IgD-negative memory B cell (primary cell): ENCODE measurements at regions not wholly inside any gene's neighbourhood (a gene's known extent, or its start where the extent isn't known, plus 50 kb on each side); places are given as distances from the start of the nearest gene placed in this dataset.
"Not testable (repeated sequence)": the region's sequence is repeated elsewhere in the genome, so short reads cannot be mapped to it uniquely, and the experiment has no call there.

ENCODE experiments used
- H3K27ac Mint-ChIP-seq, 3 donors: one replicate each; pipeline ENCODE4 v1.8.0; 2020 to 2022; ENCODE audit warnings: mild to moderate bottlenecking in 3 of 3, mixed read lengths in 3 of 3, moderate library complexity in 1 of 3
- H3K27me3 Mint-ChIP-seq: one replicate; pipeline ENCODE4 v1.8.0; 2021; ENCODE audit warnings: mixed read lengths
- H3K36me3 Mint-ChIP-seq: one replicate; pipeline ENCODE4 v1.8.0; 2020; ENCODE audit warnings: mild to moderate bottlenecking, mixed read lengths
- H3K4me1 Mint-ChIP-seq, 3 donors: one replicate each; pipeline ENCODE4 v1.8.0; 2020 to 2022; ENCODE audit warnings: mixed read lengths in 3 of 3, mild to moderate bottlenecking in 1 of 3
- H3K4me3 Mint-ChIP-seq, 4 donors: one replicate each; pipeline ENCODE4 v1.8.0; 2020 to 2022; ENCODE audit warnings: mild to moderate bottlenecking in 4 of 4, mixed read lengths in 4 of 4, moderate library complexity in 3 of 4
- H3K9me3 Mint-ChIP-seq, 3 donors: one replicate each; pipeline ENCODE4 v1.8.0; 2020 to 2021; ENCODE audit warnings: mixed read lengths in 3 of 3, mild to moderate bottlenecking in 1 of 3

- Mint-ChIP-seq H3K27me3 (no peaks in the 10 kb centered on the region), H3K27ac (no peak overlapping the region), H3K36me3 (no peaks in the 10 kb centered on the region), H3K4me1 (no peaks in the 10 kb centered on the region), H3K4me3 (no peak overlapping the region), H3K9me3 (peaks cover 0 to 4% (median 3%) of the 10 kb centered on the region in 3 donors)
These were observed 141.2 kb upstream of the RGPD4 start for GRCh38 chr2:107685421-107685986.

- Mint-ChIP-seq H3K36me3 (no peaks in the 10 kb centered on the region), H3K27me3 (no peaks in the 10 kb centered on the region), H3K27ac (no peak overlapping the region), H3K4me3 (no peak overlapping the region), H3K9me3 (peaks cover 0 to 6% (median 4%) of the 10 kb centered on the region in 3 donors), H3K4me1 (no peaks in the 10 kb centered on the region)
These were observed 139.6 kb upstream of the RGPD4 start for GRCh38 chr2:107687073-107687472.

- Mint-ChIP-seq H3K9me3 (peaks cover 0 to 5% (median 0%) of the 10 kb centered on the region in 3 donors), H3K27me3 (no peaks in the 10 kb centered on the region), H3K4me3 (no peak overlapping the region), H3K36me3 (no peaks in the 10 kb centered on the region), H3K4me1 (no peaks in the 10 kb centered on the region), H3K27ac (no peak overlapping the region)
These were observed 138.6 kb upstream of the RGPD4 start for GRCh38 chr2:107688135-107688534.

- peaks cover 0 to 7% (median 0%) of the 10 kb centered on the region in 3 donors for H3K9me3 Mint-ChIP-seq
- no peak overlapping the region for H3K27ac Mint-ChIP-seq
- no peaks in the 10 kb centered on the region for H3K36me3 Mint-ChIP-seq
- H3K27me3 Mint-ChIP-seq: peaks cover 3% of the 10 kb centered on the region
- H3K4me1 Mint-ChIP-seq: no peaks in the 10 kb centered on the region
- H3K4me3 Mint-ChIP-seq: no peak overlapping the region
These were observed 133.1 kb upstream of the RGPD4 start for GRCh38 chr2:107693604-107694003.

GRCh38 chr2:107694667-107695066 lies 132.0 kb upstream of the RGPD4 start:
- Mint-ChIP-seq H3K27ac (no peak overlapping the region), H3K27me3 (peaks cover 3% of the 10 kb centered on the region), H3K4me3 (no peak overlapping the region), H3K36me3 (no peaks in the 10 kb centered on the region), H3K9me3 (peaks cover 0 to 6% (median 0%) of the 10 kb centered on the region in 3 donors), H3K4me1 (no peaks in the 10 kb centered on the region)

GRCh38 chr2:107697385-107697784 lies 129.3 kb upstream of the RGPD4 start:
- H3K27me3 Mint-ChIP-seq: peaks cover 3% of the 10 kb centered on the region
- no peak overlapping the region for H3K4me3 Mint-ChIP-seq
- no peaks in the 10 kb centered on the region for H3K36me3 Mint-ChIP-seq
- H3K9me3 Mint-ChIP-seq: peaks cover 0 to 4% (median 3%) of the 10 kb centered on the region in 3 donors
- H3K27ac Mint-ChIP-seq: no peak overlapping the region
- H3K4me1 Mint-ChIP-seq: no peaks in the 10 kb centered on the region

GRCh38 chr2:107698861-107699260 lies 127.8 kb upstream of the RGPD4 start:
- H3K27me3 Mint-ChIP-seq: peaks cover 3% of the 10 kb centered on the region
- no peaks in the 10 kb centered on the region for H3K4me1 Mint-ChIP-seq
- no peak overlapping the region for H3K27ac Mint-ChIP-seq
- H3K9me3 Mint-ChIP-seq: peaks cover 0 to 4% (median 3%) of the 10 kb centered on the region in 3 donors
- no peak overlapping the region for H3K4me3 Mint-ChIP-seq
- no peaks in the 10 kb centered on the region for H3K36me3 Mint-ChIP-seq

GRCh38 chr2:107700073-107700472 lies 126.6 kb upstream of the RGPD4 start:
- Mint-ChIP-seq H3K36me3 (no peaks in the 10 kb centered on the region), H3K27me3 (peaks cover 1% of the 10 kb centered on the region), H3K27ac (no peak overlapping the region), H3K9me3 (peaks cover 0 to 4% (median 2%) of the 10 kb centered on the region in 3 donors), H3K4me1 (no peaks in the 10 kb centered on the region), H3K4me3 (no peak overlapping the region)

- peaks cover 0 to 4% (median 1%) of the 10 kb centered on the region in 3 donors for H3K9me3 Mint-ChIP-seq
- H3K4me3 Mint-ChIP-seq: no peak overlapping the region
- no peak overlapping the region for H3K27ac Mint-ChIP-seq
- no peaks in the 10 kb centered on the region for H3K27me3 Mint-ChIP-seq
- H3K36me3 Mint-ChIP-seq: no peaks in the 10 kb centered on the region
- peaks cover 0 to 6% (median 0%) of the 10 kb centered on the region in 3 donors for H3K4me1 Mint-ChIP-seq
These were observed 114.8 kb upstream of the RGPD4 start for GRCh38 chr2:107711941-107712340.

GRCh38 chr2:107712857-107713256 lies 113.8 kb upstream of the RGPD4 start:
- peaks cover 0 to 6% (median 0%) of the 10 kb centered on the region in 3 donors for H3K4me1 Mint-ChIP-seq
- no peaks in the 10 kb centered on the region for H3K27me3 Mint-ChIP-seq
- H3K4me3 Mint-ChIP-seq: peak overlapping the region in 3 of 4 donors; percentile 11 to 57 (median 36)
- peaks cover 0 to 4% (median 1%) of the 10 kb centered on the region in 3 donors for H3K9me3 Mint-ChIP-seq
- H3K36me3 Mint-ChIP-seq: no peaks in the 10 kb centered on the region
- H3K27ac Mint-ChIP-seq: peak overlapping the region in 1 of 3 donors; percentile 21

- peaks cover 0 to 1% (median 0%) of the 10 kb centered on the region in 3 donors for H3K9me3 Mint-ChIP-seq
- H3K4me3 Mint-ChIP-seq: no peak overlapping the region
- no peak overlapping the region for H3K27ac Mint-ChIP-seq
These were observed 109.0 kb upstream of the RGPD4 start for GRCh38 chr2:107717661-107718060.

GRCh38 chr2:107719141-107719540 lies 107.6 kb upstream of the RGPD4 start:
- H3K27me3 Mint-ChIP-seq: no peaks in the 10 kb centered on the region
- H3K36me3 Mint-ChIP-seq: no peaks in the 10 kb centered on the region
- peaks cover 0 to 1% (median 0%) of the 10 kb centered on the region in 3 donors for H3K9me3 Mint-ChIP-seq
- peak overlapping the region in 1 of 3 donors; percentile 84 for H3K27ac Mint-ChIP-seq
- H3K4me1 Mint-ChIP-seq: no peaks in the 10 kb centered on the region
- no peak overlapping the region for H3K4me3 Mint-ChIP-seq

More at GRCh38 chr2:107717661-107718060, 109.0 kb upstream of the RGPD4 start:
- Mint-ChIP-seq H3K36me3 (no peaks in the 10 kb centered on the region), H3K4me1 (peaks cover 0 to 6% (median 0%) of the 10 kb centered on the region in 3 donors), H3K27me3 (no peaks in the 10 kb centered on the region)

GRCh38 chr2:107719836-107720235 lies 106.9 kb upstream of the RGPD4 start:
- Mint-ChIP-seq H3K27me3 (no peaks in the 10 kb centered on the region), H3K9me3 (peaks cover under 1 to 2% (median 1%) of the 10 kb centered on the region in 3 donors), H3K4me3 (no peak overlapping the region), H3K27ac (no peak overlapping the region), H3K36me3 (no peaks in the 10 kb centered on the region), H3K4me1 (no peaks in the 10 kb centered on the region)

GRCh38 chr2:107721178-107721577 lies 105.5 kb upstream of the RGPD4 start:
- Mint-ChIP-seq H3K27me3 (no peaks in the 10 kb centered on the region), H3K9me3 (peaks cover 2 to 3% (median 2%) of the 10 kb centered on the region in 3 donors), H3K27ac (no peak overlapping the region), H3K4me1 (no peaks in the 10 kb centered on the region), H3K36me3 (no peaks in the 10 kb centered on the region), H3K4me3 (no peak overlapping the region)

GRCh38 chr2:107721586-107721985 lies 105.1 kb upstream of the RGPD4 start:
- Mint-ChIP-seq H3K27ac (no peak overlapping the region), H3K4me3 (no peak overlapping the region), H3K4me1 (no peaks in the 10 kb centered on the region), H3K36me3 (no peaks in the 10 kb centered on the region), H3K27me3 (no peaks in the 10 kb centered on the region), H3K9me3 (peaks cover 2 to 3% (median 3%) of the 10 kb centered on the region in 3 donors)

- H3K9me3 Mint-ChIP-seq, H3K4me3 Mint-ChIP-seq, H3K4me1 Mint-ChIP-seq, H3K36me3 Mint-ChIP-seq, H3K27me3 Mint-ChIP-seq: not testable (repeated sequence)
- peak overlapping the region in 1 of 3 donors; percentile 62 for H3K27ac Mint-ChIP-seq
These were observed 100.9 kb upstream of the RGPD4 start for GRCh38 chr2:107725824-107726223.
